SKM-1 treated with dmso at 0.1 percent for 144 hours (cell line): ENCODE measurements at regions not wholly inside any gene's neighbourhood (a gene's known extent, or its start where the extent isn't known, plus 50 kb on each side); places are given as distances from the start of the nearest gene placed in this dataset.

Experiments used
- DNase-seq: peaks from one replicate; lab custom pipeline; 2025; ENCODE audit not compliant: unreplicated experiment; lab: John Stamatoyannopoulos, UW

GRCh38 chr12:125720961-125721360 lies 655.7 kb downstream of the AACS start:
- DNase-seq, result no peak

- DNase-seq, result no peak
Measured at GRCh38 chr12:125734137-125734536, 668.9 kb downstream of the AACS start.

- no peak for DNase-seq
Measured at GRCh38 chr12:125738211-125738610, 673.0 kb downstream of the AACS start.

GRCh38 chr12:125742413-125742812 lies 677.2 kb downstream of the AACS start:
- no peak for DNase-seq

GRCh38 chr12:125744201-125744600 lies 679.0 kb downstream of the AACS start:
- no peak for DNase-seq

- no peak for DNase-seq
Measured at GRCh38 chr12:125755512-125755911, 690.3 kb downstream of the AACS start.

- no peak for DNase-seq
Measured at GRCh38 chr12:125766091-125766490, 700.9 kb downstream of the AACS start.

GRCh38 chr12:125772403-125772802 lies 707.2 kb downstream of the AACS start:
- no peak for DNase-seq

- peak; percentile 0 for DNase-seq
Measured at GRCh38 chr12:125773033-125773640, 707.9 kb downstream of the AACS start.

GRCh38 chr12:125775507-125775906 lies 710.3 kb downstream of the AACS start:
- DNase-seq, result no peak

GRCh38 chr12:125776212-125776611 lies 711.0 kb downstream of the AACS start:
- DNase-seq, result no peak

GRCh38 chr12:125786143-125786542 lies 720.9 kb downstream of the AACS start:
- no peak for DNase-seq

GRCh38 chr12:125794401-125794800 lies 729.2 kb downstream of the AACS start:
- no peak for DNase-seq

- no peak for DNase-seq
Measured at GRCh38 chr12:125797421-125798175, 732.4 kb downstream of the AACS start.

GRCh38 chr12:125804660-125805059 lies 739.4 kb downstream of the AACS start:
- no peak for DNase-seq

GRCh38 chr12:125824276-125824675 lies 759.0 kb downstream of the AACS start:
- no peak for DNase-seq

GRCh38 chr12:125835852-125836251 lies 770.6 kb downstream of the AACS start:
- DNase-seq, result no peak

GRCh38 chr12:125836647-125837046 lies 771.4 kb downstream of the AACS start:
- no peak for DNase-seq

- DNase-seq, result no peak
Measured at GRCh38 chr12:125841332-125841731, 776.1 kb downstream of the AACS start.

GRCh38 chr12:125852116-125852515 lies 786.9 kb downstream of the AACS start:
- no peak for DNase-seq

GRCh38 chr12:125852679-125853078 lies 787.4 kb downstream of the AACS start:
- no peak for DNase-seq

- DNase-seq, result no peak
Measured at GRCh38 chr12:125853670-125854069, 788.4 kb downstream of the AACS start.

GRCh38 chr12:125856366-125856765 lies 791.1 kb downstream of the AACS start:
- no peak for DNase-seq
